Activated CD4-positive, alpha-beta T cell treated with anti-CD3 and anti-CD28 coated beads, Interleukin-2, amount 10 ng/mL, durations not matched to agents 7 days and 5 days (primary cell): ENCODE measurements at regions not wholly inside any gene's neighbourhood (a gene's known extent, or its start where the extent isn't known, plus 50 kb on each side); places are given as distances from the start of the nearest gene placed in this dataset.

Experiments
- CTCF ChIA-PET: fragments of 350-600 bp; sonication (Branson Sonifier 250); formaldehyde crosslinking; loops from one replicate; lab custom pipeline; 2021; ENCODE audit warnings: antibody characterized with exemption; lab: Charles Lee
- POLR2A ChIA-PET: fragments of 350-600 bp; sonication (Branson Sonifier 250); formaldehyde crosslinking; loops from one replicate; lab custom pipeline; 2021; ENCODE audit warnings: antibody characterized with exemption; lab: Charles Lee
- DNase-seq: peaks from one replicate; pipeline ENCODE4 v3.0.0-alpha.2; 2020
- H3K27ac Mint-ChIP-seq: one replicate; pipeline ENCODE4 v1.8.0; 2021; ENCODE audit warnings: mild to moderate bottlenecking, moderate library complexity, mixed read lengths
- H3K27me3 Mint-ChIP-seq: one replicate; pipeline ENCODE4 v1.8.0; 2021; ENCODE audit warnings: mixed read lengths
- H3K36me3 Mint-ChIP-seq: one replicate; pipeline ENCODE4 v1.8.0; 2021; ENCODE audit warnings: low read depth, mixed read lengths
- H3K4me1 Mint-ChIP-seq: one replicate; pipeline ENCODE4 v1.8.0; 2021; ENCODE audit warnings: mixed read lengths
- H3K4me3 Mint-ChIP-seq: one replicate; pipeline ENCODE4 v1.8.0; 2021; ENCODE audit warnings: mild to moderate bottlenecking, moderate library complexity, mixed read lengths
- H3K9me3 Mint-ChIP-seq: one replicate; pipeline ENCODE4 v1.8.0; 2021; ENCODE audit warnings: mixed read lengths

DNA sequence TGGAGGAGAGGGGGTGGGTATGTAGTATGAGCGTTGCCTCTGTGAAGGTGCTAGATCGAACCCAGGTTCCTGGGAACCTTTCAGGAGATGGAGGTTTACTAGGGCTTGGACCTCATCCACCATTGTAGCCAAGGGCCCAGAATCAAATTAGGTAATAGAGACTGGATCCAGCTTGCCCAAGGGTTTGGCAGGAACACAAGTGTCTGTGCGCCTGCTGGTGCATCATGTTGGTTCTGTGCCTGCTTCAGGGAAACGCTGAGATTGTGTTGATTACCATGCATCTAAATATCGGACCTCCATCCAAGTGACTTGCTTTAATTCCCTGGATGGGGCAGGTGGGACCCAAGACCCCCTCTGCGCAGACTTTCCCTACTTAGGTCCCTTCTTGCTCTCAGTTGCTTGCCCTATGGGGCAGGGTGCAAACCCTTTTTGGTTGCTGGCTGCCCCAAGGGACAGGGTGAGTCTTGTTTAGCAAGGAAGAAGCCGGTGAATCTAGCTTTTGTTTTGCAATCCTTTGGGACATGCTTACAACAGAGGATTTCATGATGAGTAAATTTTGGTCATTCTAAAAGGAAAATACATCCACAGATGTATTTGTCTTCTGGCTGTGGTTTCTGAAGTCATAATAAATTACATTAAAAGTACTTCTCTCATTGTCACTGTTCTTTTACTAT is 189.8 kb upstream of the PRICKLE1 start:
- Mint-ChIP-seq H3K4me1 (no peaks in the 10 kb centered on the region), H3K27ac (no peak overlapping the region), H3K4me3 (no peak overlapping the region), H3K36me3 (no peaks in the 10 kb centered on the region), H3K27me3 (no peaks in the 10 kb centered on the region), H3K9me3 (no peaks in the 10 kb centered on the region)
- ChIA-PET CTCF (no interaction called here), POLR2A (no interaction called here)
- no peak for DNase-seq

DNA sequence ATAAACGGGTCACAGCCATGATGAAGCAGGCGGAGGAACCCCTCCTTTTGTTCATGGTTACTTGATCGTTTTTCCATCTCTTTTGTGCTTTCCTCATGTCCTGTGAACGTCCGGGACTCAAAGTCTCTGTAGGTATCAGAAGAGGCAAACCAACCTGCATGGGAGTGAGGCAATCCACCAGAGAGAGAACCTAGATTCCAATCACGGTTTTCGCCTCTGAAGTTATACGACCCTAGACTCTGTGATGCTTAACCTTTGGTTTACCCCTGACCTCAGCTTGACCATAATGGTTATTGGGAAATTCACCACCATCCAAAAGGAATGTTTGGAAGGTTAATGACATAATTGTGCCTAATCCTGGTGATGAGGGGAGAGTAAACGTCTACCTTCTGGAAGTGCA is 186.8 kb upstream of the PRICKLE1 start:
- ChIA-PET POLR2A (no interaction called here), CTCF (no interaction called here)
- no peaks in the 10 kb centered on the region for H3K27me3 Mint-ChIP-seq
- no peaks in the 10 kb centered on the region for H3K36me3 Mint-ChIP-seq
- no peak for DNase-seq
- no peaks in the 10 kb centered on the region for H3K9me3 Mint-ChIP-seq
- H3K4me1 Mint-ChIP-seq, result no peaks in the 10 kb centered on the region
- H3K27ac Mint-ChIP-seq, result no peak overlapping the region
- H3K4me3 Mint-ChIP-seq, result no peak overlapping the region

DNA sequence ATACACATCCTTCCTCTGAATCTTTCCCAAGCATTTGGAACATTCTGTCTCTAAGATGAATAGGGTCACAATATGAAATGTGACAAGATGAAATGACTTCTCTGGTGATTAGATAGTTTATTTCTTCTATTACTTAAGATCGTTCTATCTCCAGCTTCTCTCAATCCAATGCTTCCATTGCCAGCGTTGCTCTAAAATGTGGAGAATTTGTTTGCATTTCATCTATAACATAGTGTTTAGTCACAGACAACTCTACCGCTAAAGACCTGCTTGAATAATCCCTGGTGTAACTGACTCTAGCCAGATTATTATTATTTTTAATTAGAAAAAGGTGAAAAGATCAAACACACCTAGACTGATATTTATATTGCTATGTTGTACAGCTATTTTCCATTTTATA is 184.7 kb upstream of the PRICKLE1 start:
- Mint-ChIP-seq H3K4me3 (no peak overlapping the region), H3K27me3 (no peaks in the 10 kb centered on the region), H3K4me1 (no peaks in the 10 kb centered on the region), H3K27ac (no peak overlapping the region), H3K36me3 (no peaks in the 10 kb centered on the region), H3K9me3 (no peaks in the 10 kb centered on the region)
- ChIA-PET POLR2A (no interaction called here), CTCF (no interaction called here)
- DNase-seq, result no peak

DNA sequence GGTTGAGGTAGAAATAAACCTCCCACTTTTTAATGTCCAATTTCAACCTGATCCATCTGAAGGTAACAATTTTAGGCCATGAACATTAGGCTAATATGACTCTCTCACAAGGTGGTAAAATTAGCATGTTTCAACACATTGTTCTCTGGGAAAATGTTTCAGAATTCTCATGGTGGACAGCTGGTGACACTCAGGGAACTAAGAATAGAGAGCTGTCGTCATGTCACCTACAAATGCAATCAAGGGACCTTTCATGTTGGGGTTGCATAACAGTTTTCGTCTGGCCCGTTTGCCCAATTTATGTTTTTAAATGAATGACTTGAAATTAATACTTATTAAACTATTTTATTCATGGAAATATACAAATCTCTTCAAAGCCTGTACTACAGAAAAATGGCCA is 180.7 kb upstream of the PRICKLE1 start:
- Mint-ChIP-seq H3K27ac (no peak overlapping the region), H3K36me3 (no peaks in the 10 kb centered on the region), H3K27me3 (no peaks in the 10 kb centered on the region), H3K4me1 (no peaks in the 10 kb centered on the region), H3K4me3 (no peak overlapping the region), H3K9me3 (no peaks in the 10 kb centered on the region)
- ChIA-PET CTCF (no interaction called here), POLR2A (no interaction called here)
- no peak for DNase-seq

DNA sequence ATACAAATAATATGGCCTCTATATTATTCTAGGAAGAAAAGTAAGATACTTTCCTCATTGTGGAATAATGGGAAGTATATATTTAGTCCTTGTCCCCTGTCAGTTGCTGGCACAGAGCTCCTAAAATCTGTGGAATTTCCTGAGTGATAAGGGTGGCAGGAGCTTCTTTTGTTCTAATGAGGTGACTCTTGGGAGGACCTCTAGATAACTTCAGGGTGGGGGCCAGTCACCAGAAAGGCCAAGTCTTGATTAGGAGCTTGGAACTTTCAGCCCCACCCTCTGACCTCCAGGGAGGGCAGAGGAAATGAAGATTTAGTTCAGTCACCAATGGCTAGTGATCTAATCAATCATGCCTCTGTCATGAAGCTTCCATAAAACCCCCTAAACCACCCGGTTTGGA is 179.9 kb upstream of the PRICKLE1 start:
- H3K36me3 Mint-ChIP-seq, result no peaks in the 10 kb centered on the region
- no peak for DNase-seq
- CTCF ChIA-PET, result no interaction called here
- no peak overlapping the region for H3K27ac Mint-ChIP-seq
- POLR2A ChIA-PET, result no interaction called here
- H3K4me3 Mint-ChIP-seq, result no peak overlapping the region
- no peaks in the 10 kb centered on the region for H3K9me3 Mint-ChIP-seq
- no peaks in the 10 kb centered on the region for H3K27me3 Mint-ChIP-seq
- H3K4me1 Mint-ChIP-seq, result no peaks in the 10 kb centered on the region

DNA sequence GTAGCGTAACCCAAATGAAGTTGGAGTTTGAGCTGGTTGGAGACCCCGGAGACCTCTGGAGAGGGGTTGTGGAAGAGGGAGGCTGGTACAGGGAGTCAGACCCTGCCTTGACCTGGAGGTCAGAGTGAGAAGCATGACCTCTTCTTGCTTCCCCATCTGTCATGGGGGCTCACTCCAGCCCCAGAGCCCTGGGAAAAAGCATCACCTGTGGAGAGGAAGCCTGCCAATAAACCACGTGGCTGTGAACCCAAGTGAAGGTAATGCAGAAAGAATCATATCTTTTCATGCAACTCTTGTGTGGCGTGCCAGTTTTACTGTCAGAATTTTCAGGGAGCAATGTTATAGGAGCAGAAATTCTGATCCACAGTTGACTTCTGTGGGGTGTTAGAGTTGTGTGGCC is 178.5 kb upstream of the PRICKLE1 start:
- Mint-ChIP-seq H3K27me3 (peaks cover 2% of the 10 kb centered on the region), H3K4me1 (no peaks in the 10 kb centered on the region), H3K36me3 (no peaks in the 10 kb centered on the region), H3K27ac (no peak overlapping the region), H3K9me3 (no peaks in the 10 kb centered on the region), H3K4me3 (no peak overlapping the region)
- DNase-seq, result no peak
- ChIA-PET POLR2A (no interaction called here), CTCF (no interaction called here)

DNA sequence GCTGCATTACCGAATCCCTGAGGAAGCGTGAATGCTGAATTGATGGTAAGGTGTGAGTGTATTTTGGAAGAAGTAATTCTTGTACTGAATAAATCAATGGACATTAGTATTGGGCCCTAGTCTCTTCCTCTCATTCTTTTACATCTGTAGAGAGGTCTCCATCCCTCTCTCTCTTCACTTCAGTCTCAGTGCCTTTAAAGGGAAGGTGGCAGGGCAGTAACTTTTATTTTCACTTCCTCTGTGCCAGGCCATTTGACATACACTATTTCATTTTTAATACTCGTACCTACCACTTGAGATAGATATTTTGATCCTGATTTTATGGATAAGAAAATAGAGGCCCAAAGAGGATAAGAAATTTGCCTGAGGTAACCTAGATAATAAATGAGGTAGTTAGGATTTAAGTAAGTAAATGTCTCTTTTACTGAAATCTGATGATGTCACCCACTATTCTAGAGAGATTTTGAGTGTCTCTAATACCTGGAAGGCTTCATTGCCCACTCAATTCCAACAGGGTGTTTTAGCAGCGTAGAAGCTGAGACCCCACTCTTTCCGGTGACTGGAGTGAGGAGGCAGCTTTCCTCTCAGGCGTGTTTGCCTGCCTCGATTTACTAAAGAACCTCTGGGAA is 177.9 kb upstream of the PRICKLE1 start:
- POLR2A ChIA-PET, result no interaction called here
- Mint-ChIP-seq H3K36me3 (no peaks in the 10 kb centered on the region), H3K4me3 (no peak overlapping the region), H3K27me3 (peaks cover 2% of the 10 kb centered on the region), H3K4me1 (no peaks in the 10 kb centered on the region), H3K27ac (no peak overlapping the region), H3K9me3 (no peaks in the 10 kb centered on the region)
- CTCF ChIA-PET, result no interaction called here
- no peak for DNase-seq

DNA sequence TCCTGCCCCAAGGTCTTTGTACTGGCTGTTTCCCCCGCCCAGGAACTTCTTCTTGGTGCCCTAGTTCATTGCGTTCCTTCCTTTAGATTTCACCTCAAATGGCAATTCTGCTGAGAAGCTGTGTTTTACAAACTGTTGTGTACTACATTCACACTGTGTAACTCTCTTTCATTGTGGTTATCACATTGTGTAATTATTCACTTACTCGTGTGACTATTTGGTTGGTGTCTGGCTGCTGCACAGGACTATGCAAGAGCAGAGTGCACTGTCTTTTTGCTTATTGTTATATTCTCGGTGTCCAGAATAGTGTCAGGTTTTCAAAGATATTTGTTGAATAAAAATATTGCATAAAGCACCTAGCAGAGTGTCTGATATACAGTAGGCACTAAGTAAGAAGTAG is 177.2 kb upstream of the PRICKLE1 start:
- CTCF ChIA-PET, result no interaction called here
- Mint-ChIP-seq H3K9me3 (no peaks in the 10 kb centered on the region), H3K4me1 (no peaks in the 10 kb centered on the region), H3K4me3 (no peak overlapping the region), H3K27me3 (peaks cover 2% of the 10 kb centered on the region), H3K27ac (no peak overlapping the region), H3K36me3 (no peaks in the 10 kb centered on the region)
- DNase-seq, result no peak
- POLR2A ChIA-PET, result no interaction called here

DNA sequence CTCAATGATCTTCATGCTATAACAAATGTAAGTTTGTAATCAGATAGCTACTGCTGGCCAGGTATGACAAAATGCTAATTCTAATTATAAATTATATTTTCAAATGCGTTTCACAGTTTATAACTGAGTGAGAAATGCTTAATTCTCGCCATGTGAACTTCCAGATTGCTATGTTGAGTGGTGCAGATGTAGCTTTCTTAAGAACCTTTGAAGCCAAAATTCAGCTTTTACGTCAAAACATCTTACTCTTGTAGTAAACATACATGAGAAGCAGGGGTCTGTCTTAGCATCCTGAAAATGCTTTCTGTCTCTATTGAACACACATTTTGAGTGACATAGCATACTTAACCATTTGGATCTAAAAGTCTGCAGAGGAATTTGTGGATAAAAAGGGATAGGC is 176.5 kb upstream of the PRICKLE1 start:
- H3K27ac Mint-ChIP-seq, result no peak overlapping the region
- no peaks in the 10 kb centered on the region for H3K4me1 Mint-ChIP-seq
- no peaks in the 10 kb centered on the region for H3K9me3 Mint-ChIP-seq
- CTCF ChIA-PET, result interaction anchor here (0.7 kb wide), 1 partner anchor 183 kb away, joined by 3 read pairs; no protein-coding TSS in a partner anchor
- peaks cover 2% of the 10 kb centered on the region for H3K27me3 Mint-ChIP-seq
- no peak for DNase-seq
- no peaks in the 10 kb centered on the region for H3K36me3 Mint-ChIP-seq
- POLR2A ChIA-PET, result no interaction called here
- no peak overlapping the region for H3K4me3 Mint-ChIP-seq

DNA sequence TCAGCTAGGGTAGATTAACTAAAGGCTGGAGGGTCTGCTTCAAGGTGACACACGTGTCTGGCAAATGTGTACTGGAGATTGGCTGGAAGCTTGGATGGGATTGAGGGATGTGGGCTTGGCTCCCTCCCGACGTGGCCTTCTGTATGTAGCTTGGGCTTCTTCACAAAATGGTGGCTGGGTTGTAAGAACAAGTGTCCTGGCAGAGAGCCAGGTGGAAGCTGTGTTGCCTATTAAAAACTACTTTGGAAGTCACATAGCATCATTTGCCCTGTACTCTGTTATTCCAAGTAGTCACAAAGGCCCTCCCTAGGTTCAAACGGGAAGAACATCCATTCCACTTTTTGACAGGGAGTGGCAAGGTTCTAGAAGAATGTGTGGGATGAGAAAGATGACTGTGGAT is 174.1 kb upstream of the PRICKLE1 start:
- POLR2A ChIA-PET, result no interaction called here
- Mint-ChIP-seq H3K4me3 (no peak overlapping the region), H3K27ac (no peak overlapping the region), H3K4me1 (no peaks in the 10 kb centered on the region), H3K27me3 (peaks cover 2% of the 10 kb centered on the region), H3K9me3 (no peaks in the 10 kb centered on the region), H3K36me3 (no peaks in the 10 kb centered on the region)
- DNase-seq, result no peak
- CTCF ChIA-PET, result no interaction called here

DNA sequence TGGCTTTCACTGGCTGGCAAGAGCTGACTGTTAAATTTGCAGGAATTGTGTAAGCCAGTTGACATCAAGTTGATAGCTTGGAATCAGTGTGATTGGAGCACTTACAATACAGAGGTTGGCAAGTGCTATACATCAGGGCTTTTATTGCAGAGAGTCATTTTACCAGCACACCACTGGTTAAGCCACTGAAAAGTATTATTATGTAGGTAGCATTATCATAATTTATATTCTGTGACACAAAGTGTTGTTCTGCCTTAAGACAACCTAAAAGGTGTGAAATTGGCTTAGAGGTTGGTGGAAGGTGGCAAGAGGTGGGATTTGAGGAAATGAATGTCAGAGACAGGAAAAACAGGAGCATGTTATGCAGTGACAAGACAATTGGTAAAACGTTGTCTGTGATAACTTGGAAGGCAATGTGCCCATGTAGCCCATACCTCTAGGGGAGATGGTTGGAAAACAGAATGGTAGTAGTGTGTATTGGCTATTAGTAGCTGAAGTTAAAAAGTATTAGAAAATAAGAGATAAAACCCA is 172.9 kb upstream of the PRICKLE1 start:
- DNase-seq, result no peak
- H3K36me3 Mint-ChIP-seq, result no peaks in the 10 kb centered on the region
- H3K27ac Mint-ChIP-seq, result no peak overlapping the region
- H3K4me3 Mint-ChIP-seq, result no peak overlapping the region
- POLR2A ChIA-PET, result no interaction called here
- H3K27me3 Mint-ChIP-seq, result peaks cover 2% of the 10 kb centered on the region
- H3K4me1 Mint-ChIP-seq, result no peaks in the 10 kb centered on the region
- H3K9me3 Mint-ChIP-seq, result no peaks in the 10 kb centered on the region
- CTCF ChIA-PET, result no interaction called here

DNA sequence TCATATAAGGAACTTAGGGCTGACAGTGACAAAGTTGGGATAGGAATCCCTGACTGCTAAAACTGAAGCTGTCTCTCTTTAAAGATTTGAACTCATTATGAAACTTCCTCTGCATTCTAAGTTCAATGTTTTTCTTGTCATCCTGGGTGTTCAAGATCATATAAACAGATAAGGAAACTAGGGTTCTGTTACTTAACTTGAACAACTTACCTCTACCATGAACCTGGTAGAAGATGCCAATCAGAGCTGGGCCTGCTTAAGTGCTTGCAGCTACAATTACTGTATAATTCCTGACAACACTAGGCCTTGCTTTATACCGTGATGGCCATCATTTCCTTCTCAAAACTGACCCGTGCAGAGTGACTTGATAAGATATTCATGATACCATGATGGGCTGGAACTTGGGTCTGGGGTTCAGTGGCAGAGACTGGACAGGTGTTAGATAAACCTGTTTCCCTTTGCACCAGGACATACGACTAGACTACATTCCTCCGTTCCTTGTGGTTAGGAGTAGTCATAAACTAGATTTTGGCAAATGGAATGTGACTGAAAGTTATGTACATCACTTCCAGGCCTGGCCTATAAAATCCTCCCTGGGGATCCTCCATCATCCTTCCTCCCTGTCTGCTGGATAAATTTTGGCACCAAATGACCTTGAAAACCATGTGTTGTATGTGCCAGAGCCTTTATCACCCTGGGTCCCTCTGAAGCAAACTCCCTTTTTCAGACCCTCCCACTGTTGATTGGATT is 172.2 kb upstream of the PRICKLE1 start:
- DNase-seq, result no peak

DNA sequence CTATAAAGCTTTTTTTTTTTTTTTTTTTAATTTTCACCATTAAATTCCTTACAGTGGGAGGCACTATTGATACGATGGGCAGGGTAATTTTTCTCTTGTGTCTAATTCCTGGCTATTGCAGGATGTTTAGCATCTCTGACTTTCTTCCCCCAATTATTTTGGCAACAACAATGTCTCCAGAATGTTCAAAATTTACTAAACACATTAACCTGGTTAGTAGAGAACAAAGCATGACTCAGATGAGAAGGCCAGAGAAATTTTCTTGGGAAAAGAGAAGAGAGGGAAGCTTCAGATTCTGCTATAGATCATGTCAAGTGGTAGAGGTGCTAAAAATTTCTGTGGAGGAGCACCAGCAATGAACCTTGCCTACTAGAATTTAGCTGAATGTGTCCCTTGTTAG is 171.5 kb upstream of the PRICKLE1 start:
- ChIA-PET CTCF (no interaction called here), POLR2A (no interaction called here)
- H3K4me1 Mint-ChIP-seq, result no peaks in the 10 kb centered on the region
- no peaks in the 10 kb centered on the region for H3K9me3 Mint-ChIP-seq
- no peak overlapping the region for H3K27ac Mint-ChIP-seq
- no peak overlapping the region for H3K4me3 Mint-ChIP-seq
- H3K27me3 Mint-ChIP-seq, result peaks cover 2% of the 10 kb centered on the region
- no peaks in the 10 kb centered on the region for H3K36me3 Mint-ChIP-seq
- no peak for DNase-seq

More for the DNA sequence above, 172.2 kb upstream of the PRICKLE1 start:
- CTCF ChIA-PET, result no interaction called here
- Mint-ChIP-seq H3K27me3 (peaks cover 2% of the 10 kb centered on the region), H3K4me3 (no peak overlapping the region), H3K4me1 (no peaks in the 10 kb centered on the region), H3K27ac (no peak overlapping the region), H3K36me3 (no peaks in the 10 kb centered on the region), H3K9me3 (no peaks in the 10 kb centered on the region)
- POLR2A ChIA-PET, result no interaction called here
